Activated CD4-positive, alpha-beta memory T cell treated with anti-CD3 and anti-CD28 coated beads, Interleukin-2, amount 10 ng/mL, durations not matched to agents 7 days and 5 days (primary cell): ENCODE measurements at regions not wholly inside any gene's neighbourhood (a gene's known extent, or its start where the extent isn't known, plus 50 kb on each side); places are given as distances from the start of the nearest gene placed in this dataset.
"Not testable (repeated sequence)": the region's sequence is repeated elsewhere in the genome, so short reads cannot be mapped to it uniquely, and the experiment has no call there.

Experiments used
- CTCF ChIA-PET: fragments of 350-600 bp; sonication (Branson Sonifier 250); formaldehyde crosslinking; loops from one replicate; lab custom pipeline; 2021; ENCODE audit warnings: antibody characterized with exemption, inconsistent platforms; lab: Charles Lee
- POLR2A ChIA-PET: fragments of 350-600 bp; sonication (Branson Sonifier 250); formaldehyde crosslinking; loops from one replicate; lab custom pipeline; 2021; ENCODE audit warnings: antibody characterized with exemption; lab: Charles Lee
- DNase-seq: peaks from one replicate; pipeline ENCODE4 v3.0.0-alpha.2; 2020
- H3K27ac Mint-ChIP-seq: one replicate; pipeline ENCODE4 v1.8.0; 2021; ENCODE audit warnings: mild to moderate bottlenecking, mixed read lengths
- H3K27me3 Mint-ChIP-seq: one replicate; pipeline ENCODE4 v1.8.0; 2021; ENCODE audit warnings: mixed read lengths
- H3K36me3 Mint-ChIP-seq: one replicate; pipeline ENCODE4 v1.8.0; 2021; ENCODE audit warnings: low read depth, mixed read lengths
- H3K4me1 Mint-ChIP-seq: one replicate; pipeline ENCODE4 v1.8.0; 2021; ENCODE audit warnings: mixed read lengths
- H3K4me3 Mint-ChIP-seq: one replicate; pipeline ENCODE4 v1.8.0; 2021; ENCODE audit warnings: mild to moderate bottlenecking, mixed read lengths
- H3K9me3 Mint-ChIP-seq: one replicate; pipeline ENCODE4 v1.8.0; 2021; ENCODE audit warnings: mixed read lengths

DNA sequence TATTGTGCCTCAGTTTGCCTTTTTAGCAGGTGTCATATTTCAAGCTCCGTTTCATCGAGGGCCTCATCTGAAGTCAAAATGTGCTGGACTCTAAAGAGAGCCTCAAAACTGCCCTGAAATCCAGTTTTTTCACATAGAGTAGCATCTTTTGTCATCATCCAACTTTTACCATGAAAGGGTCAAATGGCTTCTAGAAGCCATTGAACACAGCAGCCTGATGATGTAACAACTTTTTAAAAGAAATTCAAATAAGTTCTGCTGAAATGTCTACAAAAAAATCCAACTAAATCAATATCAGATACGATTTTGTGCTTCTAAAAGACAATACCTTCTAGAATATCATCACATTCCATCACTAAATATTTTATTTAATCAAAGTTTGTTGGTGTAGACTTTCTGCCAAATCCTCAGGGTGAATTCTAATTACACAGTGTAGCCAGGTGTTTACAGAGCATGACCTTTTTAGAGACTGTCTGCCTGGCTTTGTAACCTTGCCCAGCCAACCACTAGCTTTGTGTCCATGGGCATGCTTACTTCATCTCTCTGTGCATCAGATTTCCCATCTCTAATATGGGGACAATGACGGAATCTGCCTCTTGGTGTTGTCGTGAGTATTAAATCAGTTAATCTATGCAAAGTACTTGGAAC lies 505.0 kb downstream of the EBF1 start:
- Mint-ChIP-seq H3K4me1 (no peaks in the 10 kb centered on the region), H3K27me3 (no peaks in the 10 kb centered on the region), H3K4me3 (no peak overlapping the region), H3K27ac (no peak overlapping the region), H3K9me3 (no peaks in the 10 kb centered on the region), H3K36me3 (no peaks in the 10 kb centered on the region)
- ChIA-PET POLR2A (no interaction called here), CTCF (no interaction called here)
- DNase-seq, result no peak

DNA sequence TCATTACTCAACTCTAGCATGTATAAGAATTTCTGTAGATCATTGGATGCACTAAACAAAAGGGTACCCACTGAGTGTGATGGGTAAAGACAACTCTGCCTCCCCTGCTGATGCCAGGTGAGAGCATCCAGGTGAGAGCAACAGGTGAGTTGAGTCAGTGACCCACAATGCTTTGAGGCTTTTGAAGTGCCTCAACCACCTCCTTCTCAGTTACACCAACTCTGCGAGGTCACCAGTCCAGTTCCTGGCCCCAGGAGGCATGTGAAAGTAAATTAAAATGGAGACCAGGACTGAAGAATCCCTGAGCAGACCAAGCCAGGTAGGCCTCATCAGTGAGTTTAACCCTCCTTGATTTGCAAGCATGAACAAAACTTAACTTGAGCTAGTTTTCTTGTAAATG lies 505.8 kb downstream of the EBF1 start:
- Mint-ChIP-seq H3K4me3 (no peak overlapping the region), H3K9me3 (no peaks in the 10 kb centered on the region), H3K36me3 (no peaks in the 10 kb centered on the region), H3K4me1 (no peaks in the 10 kb centered on the region), H3K27ac (no peak overlapping the region), H3K27me3 (no peaks in the 10 kb centered on the region)
- ChIA-PET CTCF (no interaction called here), POLR2A (no interaction called here)
- no peak for DNase-seq

DNA sequence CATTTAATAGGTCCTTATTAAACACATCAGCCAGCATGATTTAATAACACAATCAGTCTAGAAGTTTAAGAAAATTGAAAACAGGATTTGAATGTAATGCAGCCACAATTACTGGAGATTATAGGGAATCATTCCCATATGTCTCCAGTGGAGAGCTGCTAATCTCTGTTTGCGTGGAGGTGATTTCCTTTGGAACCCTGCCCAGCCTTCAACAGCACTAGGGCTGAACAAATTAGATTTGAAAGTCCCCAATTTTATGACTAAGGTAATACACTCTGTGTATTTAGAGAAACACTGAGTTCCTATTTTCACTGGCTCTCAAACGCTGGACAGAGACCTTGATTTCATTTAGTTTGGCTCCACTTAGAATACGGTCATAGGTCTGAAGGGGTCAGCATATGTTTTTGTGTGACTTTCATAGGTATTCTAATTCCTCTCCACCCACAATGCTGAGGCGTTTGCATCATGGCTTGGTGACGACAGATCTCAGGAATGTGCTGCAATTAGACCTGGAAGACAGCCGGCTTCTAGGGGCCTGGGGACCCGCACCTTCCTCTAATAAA lies 508.3 kb downstream of the EBF1 start:
- no peaks in the 10 kb centered on the region for H3K36me3 Mint-ChIP-seq

DNA sequence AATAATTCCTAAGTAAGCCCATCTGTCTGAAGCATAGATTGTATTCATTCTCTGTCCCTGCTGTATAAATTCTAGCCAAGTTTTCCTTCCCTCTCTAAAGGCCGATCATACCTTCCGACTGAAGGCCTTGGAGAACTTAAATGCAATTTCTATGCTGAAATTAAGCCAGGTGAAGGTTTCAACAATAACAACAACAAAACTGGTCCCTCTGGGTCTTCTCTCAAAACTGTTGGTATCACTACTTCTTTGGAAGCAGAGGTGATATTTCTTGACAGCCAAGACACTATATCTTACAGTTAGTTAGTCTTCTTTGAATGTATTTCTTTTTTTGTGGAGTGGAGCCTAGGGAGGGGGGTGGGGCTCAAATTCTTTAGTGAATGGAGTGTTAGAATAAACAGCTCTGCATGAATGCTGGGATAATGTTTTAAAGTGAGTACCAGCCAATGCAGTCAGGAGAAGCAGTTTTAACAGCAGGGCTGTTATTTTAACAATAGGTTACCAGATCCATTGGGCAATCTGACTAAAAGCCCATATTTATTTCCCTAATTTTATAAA lies 508.9 kb downstream of the EBF1 start:
- no peak for DNase-seq
- Mint-ChIP-seq H3K4me1 (no peaks in the 10 kb centered on the region), H3K9me3 (no peaks in the 10 kb centered on the region), H3K27ac (no peak overlapping the region), H3K36me3 (no peaks in the 10 kb centered on the region), H3K27me3 (no peaks in the 10 kb centered on the region), H3K4me3 (no peak overlapping the region)
- ChIA-PET POLR2A (no interaction called here), CTCF (no interaction called here)

More for the DNA sequence above, 508.3 kb downstream of the EBF1 start:
- Mint-ChIP-seq H3K4me1 (no peaks in the 10 kb centered on the region), H3K27me3 (no peaks in the 10 kb centered on the region), H3K27ac (no peak overlapping the region), H3K4me3 (no peak overlapping the region), H3K9me3 (no peaks in the 10 kb centered on the region)
- ChIA-PET POLR2A (no interaction called here), CTCF (no interaction called here)
- no peak for DNase-seq

DNA sequence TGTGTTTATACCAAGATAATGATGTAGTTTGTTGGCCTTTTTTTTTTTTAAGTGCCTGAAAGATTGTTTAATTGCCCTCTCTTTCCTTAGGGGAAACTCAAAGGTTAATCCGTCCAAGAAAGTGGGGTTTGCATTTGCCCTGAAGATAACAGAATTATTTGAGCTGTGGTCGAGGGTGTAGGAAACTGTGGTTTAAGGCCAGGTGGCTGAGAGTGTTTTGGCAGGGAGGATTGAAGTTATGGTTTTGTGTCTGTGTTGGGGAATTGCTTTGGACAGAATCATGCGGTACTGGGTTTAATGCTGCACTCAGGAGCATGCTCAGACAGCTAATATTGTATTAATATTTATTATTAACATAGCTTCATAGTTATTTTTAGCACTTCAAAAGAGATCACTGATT lies 509.8 kb downstream of the EBF1 start:
- no peaks in the 10 kb centered on the region for H3K9me3 Mint-ChIP-seq
- H3K4me1 Mint-ChIP-seq, result no peaks in the 10 kb centered on the region
- no peaks in the 10 kb centered on the region for H3K36me3 Mint-ChIP-seq
- H3K27ac Mint-ChIP-seq, result no peak overlapping the region
- CTCF ChIA-PET, result no interaction called here
- POLR2A ChIA-PET, result no interaction called here
- no peaks in the 10 kb centered on the region for H3K27me3 Mint-ChIP-seq
- no peak for DNase-seq
- no peak overlapping the region for H3K4me3 Mint-ChIP-seq

DNA sequence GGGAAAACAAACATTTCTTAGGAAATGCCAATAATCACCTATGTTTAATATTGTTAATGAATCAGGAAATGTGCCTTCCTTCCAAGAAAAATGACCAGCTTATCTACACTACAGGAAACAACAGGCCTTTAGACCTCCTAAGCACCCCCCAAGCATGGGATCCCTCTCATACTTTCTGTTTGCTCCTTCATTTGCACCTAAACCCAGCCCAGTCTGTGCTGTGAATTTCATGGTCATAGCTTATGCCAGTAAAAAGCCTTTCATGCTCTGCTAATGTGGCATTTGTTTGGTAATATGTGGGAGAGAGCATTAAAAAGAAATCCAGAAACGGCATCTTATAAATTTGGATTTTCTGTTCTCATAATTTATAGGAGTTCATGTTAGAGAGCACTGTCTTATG lies 511.1 kb downstream of the EBF1 start:
- ChIA-PET POLR2A (no interaction called here), CTCF (no interaction called here)
- no peaks in the 10 kb centered on the region for H3K36me3 Mint-ChIP-seq
- DNase-seq, result no peak
- no peak overlapping the region for H3K27ac Mint-ChIP-seq
- H3K27me3 Mint-ChIP-seq, result no peaks in the 10 kb centered on the region
- H3K4me1 Mint-ChIP-seq, result no peaks in the 10 kb centered on the region
- peaks cover 2% of the 10 kb centered on the region for H3K9me3 Mint-ChIP-seq
- no peak overlapping the region for H3K4me3 Mint-ChIP-seq

DNA sequence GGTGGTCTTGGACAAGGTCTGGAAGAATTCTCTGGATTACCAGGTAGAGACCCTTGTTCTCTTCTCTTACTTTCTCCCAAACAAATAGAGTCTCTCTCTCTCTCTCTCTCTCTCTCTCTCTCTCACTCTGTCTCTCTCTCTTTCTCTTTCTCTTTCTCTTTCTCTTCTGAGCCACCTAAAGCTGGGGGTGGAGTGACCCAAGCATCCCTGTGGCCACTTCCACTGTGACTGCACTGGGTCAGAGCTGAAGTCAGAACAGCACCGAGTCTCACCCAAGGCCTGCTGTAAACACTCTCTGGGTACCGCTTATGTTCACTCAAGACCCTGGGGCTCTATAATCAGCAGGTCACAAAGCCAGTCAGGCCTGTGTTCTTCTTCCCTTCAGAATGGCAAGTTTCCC lies 513.7 kb downstream of the EBF1 start:
- POLR2A ChIA-PET, result no interaction called here
- no peak for DNase-seq
- no peak overlapping the region for H3K4me3 Mint-ChIP-seq
- CTCF ChIA-PET, result no interaction called here
- no peaks in the 10 kb centered on the region for H3K27me3 Mint-ChIP-seq
- no peaks in the 10 kb centered on the region for H3K36me3 Mint-ChIP-seq
- H3K4me1 Mint-ChIP-seq, result no peaks in the 10 kb centered on the region
- no peak overlapping the region for H3K27ac Mint-ChIP-seq
- H3K9me3 Mint-ChIP-seq, result peaks cover 4% of the 10 kb centered on the region

DNA sequence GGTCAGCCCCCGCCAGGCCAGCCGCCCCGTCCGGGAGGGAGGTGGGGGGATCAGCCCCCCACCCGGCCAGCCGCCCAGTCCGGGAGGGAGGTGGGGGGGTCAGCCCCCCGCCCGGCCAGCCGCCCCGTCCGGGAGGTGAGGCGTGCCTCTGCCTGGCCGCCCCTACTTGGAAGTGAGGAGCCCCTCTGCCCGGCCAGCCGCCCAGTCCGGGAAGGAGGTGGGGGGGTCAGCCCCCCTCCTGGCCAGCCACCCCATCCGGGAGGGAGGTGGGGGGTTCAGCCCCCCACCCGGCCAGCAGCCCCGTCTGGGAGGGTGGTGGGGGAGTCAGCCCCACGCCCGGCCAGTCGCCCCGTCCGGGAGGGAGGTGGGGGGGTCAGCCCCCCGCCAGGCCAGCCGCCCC lies 517.0 kb downstream of the EBF1 start:
- H3K4me1 Mint-ChIP-seq, CTCF ChIA-PET, DNase-seq, POLR2A ChIA-PET, H3K36me3 Mint-ChIP-seq, H3K27me3 Mint-ChIP-seq, H3K27ac Mint-ChIP-seq, H3K9me3 Mint-ChIP-seq, H3K4me3 Mint-ChIP-seq: not testable (repeated sequence)

DNA sequence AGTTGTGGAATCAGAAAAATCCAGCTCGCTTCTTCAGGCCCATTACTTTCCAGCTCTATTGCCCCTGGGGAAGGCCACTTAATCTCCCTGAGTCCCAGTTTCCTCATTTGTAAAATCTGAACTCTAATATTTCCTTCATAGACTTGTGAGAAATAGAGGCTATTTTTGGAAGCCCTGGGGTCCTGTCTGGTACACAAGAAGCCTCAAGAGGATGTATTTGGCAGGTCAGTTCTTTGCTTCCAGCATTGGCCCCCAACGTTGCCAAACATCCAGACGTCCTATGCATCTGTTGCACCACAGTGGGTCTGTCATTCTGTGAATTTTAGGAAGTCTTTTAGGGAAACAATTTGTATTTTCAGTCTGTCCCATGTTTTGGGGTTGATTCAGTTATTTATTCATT lies 525.9 kb downstream of the EBF1 start:
- H3K27me3 Mint-ChIP-seq, result no peaks in the 10 kb centered on the region
- H3K36me3 Mint-ChIP-seq, result no peaks in the 10 kb centered on the region
- no peak overlapping the region for H3K4me3 Mint-ChIP-seq
- H3K27ac Mint-ChIP-seq, result no peak overlapping the region
- DNase-seq, result no peak
- H3K9me3 Mint-ChIP-seq, result no peaks in the 10 kb centered on the region
- ChIA-PET POLR2A (no interaction called here), CTCF (no interaction called here)
- no peaks in the 10 kb centered on the region for H3K4me1 Mint-ChIP-seq

DNA sequence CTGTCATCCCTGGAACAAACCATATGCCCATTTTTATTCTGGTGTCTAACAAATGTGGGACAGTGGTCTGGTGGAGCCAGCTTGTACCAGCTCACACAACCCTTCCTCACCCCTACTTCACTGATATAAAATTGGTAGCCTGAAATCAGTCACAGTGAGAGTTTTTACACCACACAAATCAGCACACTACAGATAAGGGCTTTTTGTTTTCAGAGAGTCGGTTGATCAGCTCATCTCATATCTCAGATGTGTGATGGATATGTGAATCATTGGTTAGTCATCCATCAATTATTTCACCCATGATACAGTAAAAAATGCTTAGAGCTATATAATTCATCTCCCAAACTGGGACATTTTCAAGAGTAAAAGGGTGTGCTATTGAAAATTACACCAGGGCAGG lies 529.2 kb downstream of the EBF1 start:
- Mint-ChIP-seq H3K9me3 (no peaks in the 10 kb centered on the region), H3K27me3 (no peaks in the 10 kb centered on the region), H3K27ac (no peak overlapping the region), H3K4me1 (no peaks in the 10 kb centered on the region), H3K4me3 (no peak overlapping the region), H3K36me3 (no peaks in the 10 kb centered on the region)
- DNase-seq, result no peak
- ChIA-PET CTCF (no interaction called here), POLR2A (no interaction called here)

DNA sequence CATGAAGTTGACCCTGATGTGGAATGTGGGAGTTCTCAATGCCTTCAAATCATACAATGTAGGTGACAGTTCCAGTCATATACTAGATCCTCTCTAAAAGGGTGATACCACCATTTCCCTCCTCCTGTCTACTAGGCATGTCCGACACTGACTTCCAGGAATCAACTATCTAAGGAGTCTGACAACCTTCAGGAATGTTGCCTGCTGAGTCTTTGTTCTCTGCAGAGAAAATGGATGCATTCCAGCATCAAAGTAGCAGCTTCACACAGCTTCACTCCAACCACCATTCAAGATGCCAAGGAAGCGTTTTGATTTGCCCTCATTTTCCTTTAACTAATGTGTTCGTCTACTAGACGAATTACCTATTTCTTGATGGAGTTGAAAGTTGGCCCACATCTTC lies 530.2 kb downstream of the EBF1 start:
- no peaks in the 10 kb centered on the region for H3K27me3 Mint-ChIP-seq
- DNase-seq, result no peak
- H3K9me3 Mint-ChIP-seq, result no peaks in the 10 kb centered on the region
- H3K36me3 Mint-ChIP-seq, result no peaks in the 10 kb centered on the region
- no peak overlapping the region for H3K4me3 Mint-ChIP-seq
- H3K4me1 Mint-ChIP-seq, result no peaks in the 10 kb centered on the region
- ChIA-PET CTCF (no interaction called here), POLR2A (no interaction called here)
- no peak overlapping the region for H3K27ac Mint-ChIP-seq

DNA sequence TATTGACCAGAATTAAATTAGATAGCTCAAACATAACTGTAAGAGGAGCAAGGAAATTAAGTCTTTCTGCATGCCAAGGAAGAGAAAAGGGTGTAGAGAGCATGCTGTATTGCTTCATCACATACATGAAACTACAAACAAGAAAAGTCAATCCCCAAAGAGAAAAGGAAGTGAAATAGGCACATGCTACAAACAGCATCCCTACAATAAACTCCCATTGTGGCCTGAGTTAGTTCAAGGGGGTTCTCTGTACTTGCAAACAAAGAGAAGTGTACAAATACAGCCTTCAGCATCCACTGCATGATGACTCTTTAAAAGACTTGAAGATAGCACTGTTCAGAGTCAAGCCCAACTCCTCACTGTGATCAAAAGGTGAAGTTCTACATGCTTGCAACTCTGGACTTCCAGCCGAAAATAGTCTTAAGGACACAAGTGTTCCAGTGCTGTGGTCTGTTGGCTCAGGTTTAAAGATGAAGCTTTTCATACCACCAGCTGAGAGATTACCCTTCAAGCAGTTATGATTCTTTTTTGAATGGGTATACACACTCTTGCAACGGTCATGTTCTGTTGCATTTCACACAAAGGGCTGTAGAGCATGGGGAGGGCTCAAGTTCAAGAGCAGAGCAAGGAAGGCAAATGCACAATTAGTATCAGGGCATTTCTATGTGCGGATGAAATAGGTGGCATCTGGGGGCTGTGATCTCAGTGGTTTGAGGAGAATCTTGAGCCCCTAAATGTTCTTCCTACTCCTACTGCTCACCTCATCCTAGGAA lies 534.5 kb downstream of the EBF1 start:
- no peak overlapping the region for H3K4me3 Mint-ChIP-seq
- H3K4me1 Mint-ChIP-seq, result peaks cover 2% of the 10 kb centered on the region
- no peaks in the 10 kb centered on the region for H3K27me3 Mint-ChIP-seq
- ChIA-PET CTCF (no interaction called here), POLR2A (no interaction called here)
- no peaks in the 10 kb centered on the region for H3K36me3 Mint-ChIP-seq
- no peaks in the 10 kb centered on the region for H3K9me3 Mint-ChIP-seq
- no peak overlapping the region for H3K27ac Mint-ChIP-seq
- no peak for DNase-seq

DNA sequence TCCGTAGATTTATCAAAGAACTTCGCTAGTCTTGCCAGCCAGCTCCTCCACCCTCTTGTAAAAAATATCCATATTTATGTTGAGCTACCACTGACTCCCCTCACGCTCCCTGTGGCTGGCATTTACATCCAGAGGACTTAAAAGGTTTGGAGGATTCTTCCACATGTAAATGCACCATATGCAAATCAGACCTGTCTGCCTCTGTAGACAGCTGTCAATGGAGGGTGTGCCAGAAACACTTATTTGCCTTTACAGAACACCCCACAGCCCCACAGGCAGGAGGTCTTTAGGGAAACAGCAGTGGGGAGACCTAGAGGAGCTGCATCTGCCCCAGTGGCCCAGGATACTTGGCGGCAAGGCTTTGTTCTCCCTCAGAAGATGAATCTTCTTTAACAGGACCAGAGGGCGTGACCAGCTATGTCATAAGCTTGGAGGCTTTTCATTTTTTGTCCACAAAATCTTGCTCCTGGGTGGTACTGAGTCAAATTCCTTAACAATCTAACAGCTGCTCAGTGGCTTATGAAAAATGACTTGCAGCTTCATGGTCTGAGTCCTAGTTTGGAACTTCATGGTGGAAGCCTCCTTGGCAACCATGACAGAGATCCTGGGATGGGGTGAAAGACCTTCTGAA lies 535.8 kb downstream of the EBF1 start:
- POLR2A ChIA-PET, result no interaction called here
- no peaks in the 10 kb centered on the region for H3K36me3 Mint-ChIP-seq
- H3K27ac Mint-ChIP-seq, result no peak overlapping the region
- no peak overlapping the region for H3K4me3 Mint-ChIP-seq
- H3K27me3 Mint-ChIP-seq, result no peaks in the 10 kb centered on the region
- no peak for DNase-seq
- peaks cover 2% of the 10 kb centered on the region for H3K4me1 Mint-ChIP-seq
- no peaks in the 10 kb centered on the region for H3K9me3 Mint-ChIP-seq
- CTCF ChIA-PET, result no interaction called here
